ENCODE measurements at regions not wholly inside any gene's neighbourhood (a gene's known extent, or its start where the extent isn't known, plus 50 kb on each side); places are given as distances from the start of the nearest gene placed in this dataset.

- no peak for DNase-seq (ENCODE audit: insufficient read length, low spot score)
- TF ChIP-seq, protein P1, sequence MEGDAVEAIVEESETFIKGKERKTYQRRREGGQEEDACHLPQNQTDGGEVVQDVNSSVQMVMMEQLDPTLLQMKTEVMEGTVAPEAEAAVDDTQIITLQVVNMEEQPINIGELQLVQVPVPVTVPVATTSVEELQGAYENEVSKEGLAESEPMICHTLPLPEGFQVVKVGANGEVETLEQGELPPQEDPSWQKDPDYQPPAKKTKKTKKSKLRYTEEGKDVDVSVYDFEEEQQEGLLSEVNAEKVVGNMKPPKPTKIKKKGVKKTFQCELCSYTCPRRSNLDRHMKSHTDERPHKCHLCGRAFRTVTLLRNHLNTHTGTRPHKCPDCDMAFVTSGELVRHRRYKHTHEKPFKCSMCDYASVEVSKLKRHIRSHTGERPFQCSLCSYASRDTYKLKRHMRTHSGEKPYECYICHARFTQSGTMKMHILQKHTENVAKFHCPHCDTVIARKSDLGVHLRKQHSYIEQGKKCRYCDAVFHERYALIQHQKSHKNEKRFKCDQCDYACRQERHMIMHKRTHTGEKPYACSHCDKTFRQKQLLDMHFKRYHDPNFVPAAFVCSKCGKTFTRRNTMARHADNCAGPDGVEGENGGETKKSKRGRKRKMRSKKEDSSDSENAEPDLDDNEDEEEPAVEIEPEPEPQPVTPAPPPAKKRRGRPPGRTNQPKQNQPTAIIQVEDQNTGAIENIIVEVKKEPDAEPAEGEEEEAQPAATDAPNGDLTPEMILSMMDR (IDR thresholded peaks at IDR 0.05; ENCODE audit: insufficient read depth, missing control alignments) = no peak
- no peak for FAIRE-seq
Observed at GRCh38 chr20:40427026-40427425, 262.0 kb downstream of the MAFB start.

GRCh38 chr20:40424695-40425094 is 264.3 kb downstream of the MAFB start:
- DNase-seq (ENCODE audit: insufficient read length, low spot score) (no peak), FAIRE-seq (no peak)
- TF ChIP-seq, protein P1 (IDR thresholded peaks at IDR 0.05; ENCODE audit: insufficient read depth, missing control alignments) = no peak

DNA sequence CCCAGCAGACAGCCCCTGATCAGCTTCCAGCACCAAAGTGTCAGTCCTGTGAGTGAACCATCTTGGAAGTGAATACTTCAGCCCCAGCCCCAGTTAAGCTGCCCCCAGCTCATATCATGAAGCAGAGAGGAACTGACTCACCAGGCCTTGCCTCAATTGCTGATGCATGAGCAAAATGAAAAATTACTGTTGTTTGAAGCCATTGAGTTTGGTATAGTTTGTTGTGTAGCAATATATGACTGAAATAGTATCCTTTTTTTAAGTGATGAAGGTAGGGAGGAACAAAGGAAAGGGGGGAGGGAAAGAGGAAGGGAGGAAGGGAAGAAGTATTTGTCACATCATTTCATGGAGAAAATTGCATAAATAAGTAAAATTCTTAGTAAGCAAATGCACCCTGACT is 266.4 kb downstream of the MAFB start:
- FAIRE-seq (no peak), DNase-seq (ENCODE audit: insufficient read length, low spot score) (no peak)

GRCh38 chr20:40416274-40416673 is 272.8 kb downstream of the MAFB start:
- no peak for FAIRE-seq
- TF ChIP-seq, protein P1 (IDR thresholded peaks at IDR 0.05; ENCODE audit: insufficient read depth, missing control alignments) = no peak

More for the DNA sequence above, 266.4 kb downstream of the MAFB start:
- TF ChIP-seq, protein P1 (IDR thresholded peaks at IDR 0.05; ENCODE audit: insufficient read depth, missing control alignments) = no peak

DNA sequence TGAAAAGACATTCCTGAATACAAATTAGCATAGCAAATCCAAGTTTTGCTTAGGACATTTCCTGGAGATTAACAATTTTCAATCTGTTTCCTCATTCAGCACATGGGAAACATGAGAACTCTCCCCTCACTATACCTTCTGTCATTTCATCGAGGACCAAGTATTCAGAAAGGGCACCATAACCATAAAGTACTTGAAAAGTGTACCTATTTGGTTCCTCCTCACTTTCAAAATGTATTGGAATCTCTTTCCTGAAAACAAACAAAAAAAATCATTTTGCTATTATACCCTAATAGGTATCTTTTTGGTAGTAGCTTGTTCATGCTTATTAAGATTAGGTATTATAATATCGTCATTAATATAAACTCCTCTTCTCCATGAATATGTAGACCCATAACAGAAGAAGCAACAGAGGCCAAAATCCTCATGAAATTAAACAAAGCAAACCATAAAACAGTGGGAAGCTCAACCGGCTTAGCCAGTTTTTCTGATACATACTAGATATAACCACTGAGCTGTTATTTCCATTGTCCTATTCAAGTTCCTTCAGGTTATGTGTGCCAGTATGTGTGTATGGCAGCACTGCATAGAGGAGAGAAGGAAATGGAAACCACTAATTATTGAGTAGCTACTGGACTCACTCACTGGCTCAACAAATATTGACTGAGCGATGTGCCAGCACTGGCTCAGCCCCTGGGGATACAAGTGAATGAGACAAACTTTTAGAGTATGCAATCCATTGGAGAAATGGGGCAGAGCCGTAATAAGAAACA is 274.0 kb downstream of the MAFB start:
- DNase-seq (ENCODE audit: insufficient read length, low spot score) (no peak), FAIRE-seq (no peak)
- TF ChIP-seq, protein P1 (IDR thresholded peaks at IDR 0.05; ENCODE audit: insufficient read depth, missing control alignments) = no peak

More at GRCh38 chr20:40416274-40416673, 272.8 kb downstream of the MAFB start:
- DNase-seq (ENCODE audit: insufficient read length, low spot score) = no peak

GRCh38 chr20:40410028-40410427 is 279.0 kb downstream of the MAFB start:
- TF ChIP-seq, protein P1 (IDR thresholded peaks at IDR 0.05; ENCODE audit: insufficient read depth, missing control alignments) = no peak
- DNase-seq (ENCODE audit: insufficient read length, low spot score) (no peak), FAIRE-seq (no peak)

DNA sequence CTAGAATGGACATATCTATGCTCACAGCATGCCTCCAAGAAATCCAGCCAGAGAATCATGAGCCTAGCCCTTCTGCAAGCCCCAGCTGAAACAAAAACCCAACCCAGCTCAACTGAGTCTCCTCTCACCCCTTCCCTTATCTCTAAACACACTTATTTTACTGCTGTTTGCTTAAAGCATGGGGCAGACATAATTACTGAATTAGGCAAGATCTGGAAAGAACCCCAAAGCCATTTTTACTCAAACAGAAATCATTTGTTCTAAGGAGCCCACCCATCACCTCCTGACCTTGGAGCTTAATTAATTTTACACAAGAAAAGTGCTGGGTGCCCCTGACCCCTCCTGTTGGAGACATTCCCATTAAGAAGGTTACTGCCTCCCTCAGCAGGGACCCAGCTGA is 291.6 kb downstream of the MAFB start:
- FAIRE-seq (no peak), DNase-seq (ENCODE audit: insufficient read length, low spot score) (no peak)
- TF ChIP-seq, protein P1 (IDR thresholded peaks at IDR 0.05; ENCODE audit: insufficient read depth, missing control alignments) = no peak

Data from D721Med (cell line).